LNCaP clone FGC (cell line): ENCODE measurements at regions not wholly inside any gene's neighbourhood (a gene's known extent, or its start where the extent isn't known, plus 50 kb on each side); places are given as distances from the start of the nearest gene placed in this dataset.
"Not testable (repeated sequence)": the region's sequence is repeated elsewhere in the genome, so short reads cannot be mapped to it uniquely, and the experiment has no call there.

Source experiments
- DNase-seq: peaks from one replicate; pipeline ENCODE4 v3.0.0-alpha.2; 2011; ENCODE audit warnings: low read depth
- H3K4me3 ChIP-seq: 2 replicates; pipeline ENCODE4 v1.5.1; 2011; ENCODE audit warnings: mild to moderate bottlenecking, low read depth, low read length, control low read depth
- TF ChIP-seq, protein P1 (sequence below): IDR thresholded peaks from 2 replicates; pipeline ENCODE4 v1.5.1; 2012; ENCODE audit warnings: mild to moderate bottlenecking; ENCODE audit not compliant: control insufficient read depth, insufficient read depth; ENCODE audit errors: extremely low read depth

DNA sequence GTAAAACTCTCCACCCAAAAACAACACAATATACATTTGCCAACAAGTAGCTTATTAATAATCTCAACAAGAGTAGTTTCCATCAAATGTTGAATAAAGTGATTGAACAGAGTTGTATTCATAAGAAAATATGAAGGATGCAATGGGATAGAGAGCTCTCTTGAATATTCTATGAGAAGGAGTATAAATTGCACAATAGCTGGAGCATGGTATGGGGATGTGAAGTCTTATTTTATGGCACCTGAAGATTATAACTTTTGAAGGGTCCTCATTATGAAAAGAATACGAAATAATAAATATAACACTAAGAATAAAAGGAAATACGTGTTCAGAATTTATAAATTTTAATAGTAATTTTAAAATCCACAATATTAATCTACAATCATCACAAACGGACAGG lies 1415.1 kb downstream of the KCNT2 start:
- TF ChIP-seq, protein P1, sequence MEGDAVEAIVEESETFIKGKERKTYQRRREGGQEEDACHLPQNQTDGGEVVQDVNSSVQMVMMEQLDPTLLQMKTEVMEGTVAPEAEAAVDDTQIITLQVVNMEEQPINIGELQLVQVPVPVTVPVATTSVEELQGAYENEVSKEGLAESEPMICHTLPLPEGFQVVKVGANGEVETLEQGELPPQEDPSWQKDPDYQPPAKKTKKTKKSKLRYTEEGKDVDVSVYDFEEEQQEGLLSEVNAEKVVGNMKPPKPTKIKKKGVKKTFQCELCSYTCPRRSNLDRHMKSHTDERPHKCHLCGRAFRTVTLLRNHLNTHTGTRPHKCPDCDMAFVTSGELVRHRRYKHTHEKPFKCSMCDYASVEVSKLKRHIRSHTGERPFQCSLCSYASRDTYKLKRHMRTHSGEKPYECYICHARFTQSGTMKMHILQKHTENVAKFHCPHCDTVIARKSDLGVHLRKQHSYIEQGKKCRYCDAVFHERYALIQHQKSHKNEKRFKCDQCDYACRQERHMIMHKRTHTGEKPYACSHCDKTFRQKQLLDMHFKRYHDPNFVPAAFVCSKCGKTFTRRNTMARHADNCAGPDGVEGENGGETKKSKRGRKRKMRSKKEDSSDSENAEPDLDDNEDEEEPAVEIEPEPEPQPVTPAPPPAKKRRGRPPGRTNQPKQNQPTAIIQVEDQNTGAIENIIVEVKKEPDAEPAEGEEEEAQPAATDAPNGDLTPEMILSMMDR: no peak
- no peak for DNase-seq
- no peak overlapping the region for H3K4me3 ChIP-seq

DNA sequence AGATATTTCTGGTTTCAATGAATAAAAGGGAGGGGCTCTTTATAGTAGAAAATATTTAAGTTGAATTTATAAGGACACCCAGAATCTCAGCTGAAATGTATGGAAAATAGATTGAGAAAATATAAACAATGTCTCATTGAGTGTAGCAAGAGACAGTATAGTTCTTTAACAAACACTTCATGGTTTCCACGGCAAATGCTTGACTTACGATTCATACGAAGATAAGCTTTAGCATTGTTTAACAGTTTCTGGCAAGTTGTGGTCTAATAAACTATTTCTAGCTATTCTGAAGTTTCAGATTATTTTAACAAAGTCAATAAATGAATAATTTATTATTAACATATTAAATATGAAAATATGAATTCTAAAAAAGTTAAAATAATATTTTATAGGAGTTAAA lies 1419.4 kb downstream of the KCNT2 start:
- DNase-seq: no peak
- H3K4me3 ChIP-seq: no peak overlapping the region
- TF ChIP-seq, protein P1: no peak

DNA sequence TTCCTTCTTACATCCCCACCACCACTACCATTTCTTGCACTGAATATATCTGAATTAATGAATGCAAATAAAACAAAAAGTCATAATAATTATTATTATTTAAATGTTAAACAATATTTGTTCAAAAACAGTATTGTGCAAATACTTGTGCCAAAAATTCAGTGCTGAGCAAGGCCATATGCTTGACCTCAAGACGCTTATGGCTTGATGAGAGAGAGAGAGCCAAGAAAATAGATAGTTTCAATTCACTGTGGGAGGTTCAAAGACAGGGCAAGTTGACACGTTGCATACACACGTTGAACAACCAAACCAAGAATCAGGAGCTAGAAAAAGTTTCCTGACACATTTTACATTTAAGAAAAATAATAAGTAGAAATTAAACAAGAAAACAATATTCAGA lies 1421.7 kb downstream of the KCNT2 start:
- TF ChIP-seq, protein P1: no peak
- no peak for DNase-seq
- no peak overlapping the region for H3K4me3 ChIP-seq

DNA sequence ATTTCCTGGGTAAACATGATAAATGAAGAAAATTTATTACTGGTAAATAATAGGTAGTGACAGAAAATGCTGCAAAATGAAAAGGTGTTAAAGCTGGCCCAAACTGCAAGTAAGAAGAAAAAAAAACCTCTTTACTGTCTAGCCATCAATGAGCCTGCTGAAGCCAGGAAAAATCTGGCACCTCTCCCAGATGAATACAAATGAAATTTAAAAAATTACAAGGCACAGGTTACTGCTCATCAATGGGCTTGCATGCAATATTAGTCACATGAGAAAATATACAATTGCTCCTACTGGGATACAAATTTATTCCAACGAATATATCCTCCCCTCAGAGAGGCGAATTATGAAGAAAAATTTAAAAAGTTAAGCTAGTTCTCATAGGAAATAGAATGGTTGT lies 1422.5 kb downstream of the KCNT2 start:
- no peak for DNase-seq
- TF ChIP-seq, protein P1: no peak
- H3K4me3 ChIP-seq: no peak overlapping the region

DNA sequence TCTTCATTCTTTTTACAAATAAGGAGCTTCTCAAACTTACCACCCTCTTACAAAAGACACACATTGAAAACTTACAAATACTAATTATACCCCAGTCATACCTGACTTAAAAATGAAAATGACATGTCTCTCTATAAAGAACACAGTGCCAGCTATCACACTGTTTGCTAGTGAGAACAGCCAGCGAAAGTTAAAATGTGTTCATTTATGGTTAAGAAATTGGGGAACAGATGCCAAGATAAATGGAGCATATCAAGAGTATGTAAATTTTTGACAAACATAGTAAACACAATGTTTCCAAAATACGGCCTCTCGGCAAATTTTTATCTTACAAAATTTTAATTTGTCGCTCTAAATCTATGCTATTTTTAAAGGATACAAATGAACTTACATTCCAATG lies 1422.9 kb downstream of the KCNT2 start:
- no peak overlapping the region for H3K4me3 ChIP-seq
- TF ChIP-seq, protein P1: no peak
- DNase-seq: no peak

DNA sequence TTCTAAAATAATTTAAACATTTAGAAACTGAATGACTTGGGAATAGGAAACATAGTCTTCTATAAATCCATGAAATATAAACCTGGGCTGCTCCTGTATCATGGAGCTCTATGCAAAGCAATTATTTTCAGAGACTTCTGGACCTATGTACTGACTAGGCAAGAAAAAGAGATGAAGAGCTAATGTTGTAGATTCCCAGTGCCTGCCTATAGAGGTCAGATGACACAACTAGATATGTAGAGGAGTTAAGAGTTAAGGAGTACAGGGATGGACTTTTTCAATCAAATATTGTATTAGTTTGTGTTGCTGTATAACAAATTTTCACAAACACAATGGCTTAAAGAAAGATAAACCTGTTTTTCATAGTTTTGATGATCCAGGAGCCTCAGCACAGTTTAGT lies 1434.5 kb downstream of the KCNT2 start:
- DNase-seq: no peak
- H3K4me3 ChIP-seq: no peak overlapping the region
- TF ChIP-seq, protein P1: no peak

DNA sequence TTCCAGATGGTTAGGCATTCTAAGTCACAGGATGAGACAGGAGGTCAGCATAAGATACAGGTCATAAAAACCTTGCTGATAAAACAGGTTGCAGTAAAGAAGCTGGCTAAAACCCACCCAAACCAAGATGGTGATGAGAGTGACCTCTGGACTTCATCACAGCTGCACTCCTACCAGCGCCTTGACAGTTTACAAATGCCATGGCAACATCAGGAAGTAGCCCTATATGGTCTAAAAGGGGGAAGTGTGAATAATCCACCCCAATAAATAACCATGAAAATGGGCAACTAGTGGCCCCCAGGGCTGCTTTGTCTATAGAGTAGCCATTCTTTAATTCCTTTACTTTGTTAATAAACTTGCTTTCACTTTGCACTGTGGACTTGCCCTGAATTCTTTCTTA lies 1448.4 kb downstream of the KCNT2 start:
- H3K4me3 ChIP-seq, DNase-seq: not testable (repeated sequence)

DNA sequence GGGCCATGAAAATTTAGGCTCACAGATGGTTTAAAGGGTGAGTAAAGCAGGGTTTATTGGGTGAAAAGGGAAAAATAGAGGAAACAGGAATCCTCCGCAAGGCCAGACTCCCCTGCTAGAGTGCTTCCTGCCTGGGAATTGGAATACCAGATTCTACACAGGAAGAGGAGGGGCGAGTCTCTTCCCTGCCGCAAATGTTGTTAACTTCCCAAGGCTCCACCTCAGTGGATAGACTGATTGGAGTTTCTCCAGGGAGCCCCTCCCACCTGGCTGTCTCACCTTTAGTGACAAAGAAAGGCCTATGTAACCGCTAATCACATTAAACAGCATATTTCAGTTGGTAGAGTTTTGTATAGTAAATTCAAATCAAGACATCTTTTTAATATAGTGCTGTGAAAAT lies 1450.1 kb downstream of the KCNT2 start:
- TF ChIP-seq, protein P1: no peak
- DNase-seq: no peak
- H3K4me3 ChIP-seq: no peak overlapping the region
